IMR-90 (cell line): ENCODE measurements at regions not wholly inside any gene's neighbourhood (a gene's known extent, or its start where the extent isn't known, plus 50 kb on each side); places are given as distances from the start of the nearest gene placed in this dataset.

Experiments used
- ATAC-seq: fragments of 200-7000 bp; cut with Tn5 transposase; 2 replicates; pipeline ENCODE4 v1.9.1; 2020; ENCODE audit warnings: low read depth, mild to moderate bottlenecking, moderate library complexity
- BruUV-seq: library from RNA; stranded (reverse); fragments of 400-500 nt; replicated peaks from 2 replicates; lab custom pipeline; 2021; lab: Mats Ljungman, UMichigan
- CTCF ChIA-PET: fragments of 300-600 bp; formaldehyde crosslinking; extraction: SDS; loops from one replicate; lab custom pipeline; 2021; ENCODE audit warnings: antibody characterized with exemption; lab: Yijun Ruan, JAX
- POLR2A ChIA-PET: fragments of 300-600 bp; sonication (Branson Sonifier 250); formaldehyde crosslinking; loops from one replicate; lab custom pipeline; 2022; ENCODE audit warnings: antibody characterized with exemption; ENCODE audit not compliant: unreplicated experiment; lab: Charles Lee
- DNase-seq: peaks from one replicate; pipeline ENCODE4 v3.0.0; 2013
- H2AFZ ChIP-seq: replicated peaks from 2 replicates; pipeline ENCODE3; 2013; ENCODE audit warnings: low read length, mild to moderate bottlenecking; ENCODE audit not compliant: poor library complexity
- H2AK5ac ChIP-seq: 2 replicates; pipeline ENCODE4 v1.6.1; 2013; ENCODE audit warnings: low read depth, low read length, inconsistent platforms
- H2AK9ac ChIP-seq: replicated peaks from 2 replicates; pipeline ENCODE3; 2013; ENCODE audit warnings: mild to moderate bottlenecking, low read depth, low read length, moderate library complexity; ENCODE audit not compliant: poor library complexity
- H2BK120ac ChIP-seq: 2 replicates; pipeline ENCODE4 v1.6.1; 2013; ENCODE audit warnings: low read depth, low read length, inconsistent platforms
- H2BK15ac ChIP-seq: 3 replicates; pipeline ENCODE4 v1.6.1; 2013; ENCODE audit warnings: low read depth, low read length, inconsistent platforms
- H2BK20ac ChIP-seq: 2 replicates; pipeline ENCODE4 v1.6.1; 2013; ENCODE audit warnings: low read depth, mild to moderate bottlenecking, inconsistent platforms, low read length, moderate library complexity
- H2BK5ac ChIP-seq: 2 replicates; pipeline ENCODE4 v1.6.1; 2013; ENCODE audit warnings: mild to moderate bottlenecking, low read depth, low read length, inconsistent platforms; ENCODE audit not compliant: poor library complexity, severe bottlenecking
- H3K14ac ChIP-seq: replicated peaks from 2 replicates; pipeline ENCODE4 v1.6.1; 2013; ENCODE audit warnings: low read depth, low read length, inconsistent platforms
- H3K18ac ChIP-seq: 2 replicates; pipeline ENCODE4 v1.6.1; 2013; ENCODE audit warnings: low read depth, low read length, control low read depth
- H3K23ac ChIP-seq: 2 replicates; pipeline ENCODE4 v1.6.1; 2013; ENCODE audit warnings: low read depth, low read length, inconsistent platforms
- H3K27ac ChIP-seq: 2 replicates; pipeline ENCODE4 v1.5.1; 2013; ENCODE audit warnings: mild to moderate bottlenecking, control low read depth, low read length; ENCODE audit not compliant: insufficient read depth
- H3K27me3 ChIP-seq: 2 replicates; pipeline ENCODE4 v1.6.1; 2013; ENCODE audit warnings: low read length; ENCODE audit not compliant: control insufficient read depth, insufficient read depth
- H3K36me3 ChIP-seq: 2 replicates; pipeline ENCODE4 v1.6.1; 2013; ENCODE audit warnings: low read length, mixed read lengths; ENCODE audit not compliant: control insufficient read depth, insufficient read depth
- H3K4ac ChIP-seq: 2 replicates; pipeline ENCODE4 v1.6.1; 2013; ENCODE audit warnings: low read depth, low read length, inconsistent platforms
- H3K4me1 ChIP-seq: 2 replicates; pipeline ENCODE4 v1.6.1; 2013; ENCODE audit warnings: low read length, mixed read lengths; ENCODE audit not compliant: control insufficient read depth, insufficient read depth
- H3K4me2 ChIP-seq: 2 replicates; pipeline ENCODE4 v1.6.1; 2013; ENCODE audit warnings: low read depth, mild to moderate bottlenecking, control low read depth, low read length, moderate library complexity
- H3K4me3 ChIP-seq: 2 replicates; pipeline ENCODE4 v1.5.1; 2013; ENCODE audit warnings: low read depth, mild to moderate bottlenecking, control low read depth, low read length, moderate library complexity; ENCODE audit not compliant: insufficient read depth
- H3K56ac ChIP-seq: 2 replicates; pipeline ENCODE4 v1.6.1; 2013; ENCODE audit warnings: low read length, inconsistent platforms; ENCODE audit not compliant: insufficient read depth; ENCODE audit errors: extremely low read depth
- H3K79me1 ChIP-seq, 2 experiments: 2 replicates each; pipeline ENCODE4 v1.6.1; 2013; ENCODE audit warnings: low read length in 2 of 2, inconsistent platforms in 1 of 2, low read depth in 1 of 2
- H3K9ac ChIP-seq: 2 replicates; pipeline ENCODE4 v1.6.1; 2013; ENCODE audit warnings: low read depth, low read length, control low read depth
- H3K9me1 ChIP-seq: 2 replicates; pipeline ENCODE4 v1.6.1; 2013; ENCODE audit warnings: low read length, inconsistent platforms; ENCODE audit not compliant: insufficient read depth
- H3K9me3 ChIP-seq: 2 replicates; pipeline ENCODE4 v1.6.1; 2013; ENCODE audit warnings: low read length; ENCODE audit not compliant: control insufficient read depth, insufficient read depth
- H4K20me1 ChIP-seq: 2 replicates; pipeline ENCODE4 v1.6.1; 2013; ENCODE audit warnings: low read length, inconsistent platforms; ENCODE audit not compliant: insufficient read depth
- H4K5ac ChIP-seq: 2 replicates; pipeline ENCODE4 v1.6.1; 2013; ENCODE audit warnings: mild to moderate bottlenecking, low read depth, low read length, control low read depth
- H4K8ac ChIP-seq, 2 experiments: 2 replicates each; pipeline ENCODE4 v1.6.1; 2013; ENCODE audit warnings: low read depth in 2 of 2, low read length in 2 of 2, control low read depth in 1 of 2, inconsistent platforms in 1 of 2
- H4K91ac ChIP-seq: 2 replicates; pipeline ENCODE4 v1.6.1; 2013; ENCODE audit warnings: low read depth, low read length, inconsistent platforms; ENCODE audit not compliant: insufficient read depth
- BHLHE40 ChIP-seq: fragments of 150-350 bp; IDR thresholded peaks from 2 replicates; pipeline ENCODE4 v1.6.1; 2016; ENCODE audit warnings: mild to moderate bottlenecking, low read depth, low read length
- CEBPB ChIP-seq: IDR thresholded peaks from 2 replicates; pipeline ENCODE4 v1.6.1; 2012; ENCODE audit warnings: low read depth, low read length, improper control_type of control experiment
- CHD1 ChIP-seq: IDR thresholded peaks from 2 replicates; pipeline ENCODE4 v1.6.1; 2012; ENCODE audit warnings: low read depth, low read length, improper control_type of control experiment
- MXI1 ChIP-seq: IDR thresholded peaks from 2 replicates; pipeline ENCODE4 v1.6.1; 2012; ENCODE audit warnings: low read depth, mild to moderate bottlenecking, low read length, moderate library complexity, borderline replicate concordance
- POLR2A ChIP-seq: IDR thresholded peaks from 2 replicates; pipeline ENCODE4 v1.6.1; 2012; ENCODE audit warnings: mild to moderate bottlenecking, low read depth, low read length
- RCOR1 ChIP-seq: IDR thresholded peaks from 2 replicates; pipeline ENCODE4 v1.6.1; 2012; ENCODE audit warnings: mild to moderate bottlenecking, low read length, improper control_type of control experiment; ENCODE audit not compliant: insufficient replicate concordance
- RFX5 ChIP-seq: IDR thresholded peaks from 2 replicates; pipeline ENCODE4 v1.8.0; 2012; ENCODE audit warnings: low read depth, mild to moderate bottlenecking, low read length, moderate library complexity
- SMC3 ChIP-seq: fragments of 150-350 bp; IDR thresholded peaks from 2 replicates; pipeline ENCODE4 v1.6.1; 2016; ENCODE audit warnings: low read depth, mild to moderate bottlenecking, antibody characterized with exemption, low read length, moderate library complexity
- WGBS, 2 experiments: methylation state at CpG; one replicate each; pipeline versions ENCODE4 v1.1.5 to v1.1.7; 2013; ENCODE audit warnings: missing lambda C conversion rate in 2 of 2; ENCODE audit not compliant: insufficient read length in 1 of 2; ENCODE audit errors: extremely low coverage in 2 of 2; 5-methylcytosine and 5-hydroxymethylcytosine counted together
- dilution Hi-C: fragments of 300-500 bp; cut with HindIII; formaldehyde crosslinking; loops from one replicate; pipeline ENCODE4 v1.14.3; 2018; ENCODE audit warnings: low sequenced_read_pairs; ENCODE audit not compliant: unreplicated experiment
- in situ Hi-C: fragments of 300-500 bp; cut with MboI; formaldehyde crosslinking; loops from 3 replicates; pipeline ENCODE4 v1.14.3; 2019; ENCODE audit warnings: low sequenced_read_pairs, inconsistent platforms, mixed read lengths
- intact Hi-C: fragments of 100-400 bp; cut with micrococcal nuclease; formaldehyde crosslinking; loops from 2 replicates; pipeline ENCODE4 v1.10.0; 2022
- TF ChIP-seq, protein P1 (sequence below): conservative IDR thresholded peaks from 2 replicates; pipeline ENCODE4 v1.5.1; 2012; ENCODE audit warnings: mild to moderate bottlenecking, low read depth, low read length, improper control_type of control experiment

DNA sequence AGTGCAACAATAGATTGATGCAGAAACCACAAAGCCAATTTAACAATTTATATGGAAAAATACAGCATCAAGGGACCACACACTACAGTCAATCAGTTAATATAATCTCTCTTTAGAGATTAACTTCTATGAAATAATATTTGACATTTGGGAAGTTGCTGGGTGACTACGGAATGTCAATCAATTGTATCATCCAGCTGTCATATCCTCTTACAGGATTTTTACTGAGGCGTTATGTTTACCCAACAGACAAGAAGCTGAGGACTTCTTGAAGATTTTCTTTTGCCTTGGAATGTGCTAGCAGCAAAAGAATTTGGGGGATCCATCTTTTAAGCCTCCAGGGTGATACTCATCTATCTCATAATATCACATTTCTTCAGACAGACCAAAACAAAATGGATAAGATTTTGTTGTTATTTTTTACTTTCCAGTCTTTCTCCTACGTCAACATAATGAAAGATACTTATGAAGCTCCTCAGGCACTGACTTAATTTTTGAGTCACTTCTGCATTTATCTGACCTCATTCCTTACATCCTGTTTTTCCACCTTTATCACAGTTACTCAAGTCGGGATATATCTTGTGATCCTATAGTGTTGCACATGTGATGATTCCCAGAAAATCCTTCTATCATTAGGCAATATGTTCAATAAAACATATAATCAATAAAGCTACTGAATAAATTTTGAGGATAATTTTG is 227.2 kb upstream of the SPHKAP start:
- CTCF ChIA-PET: interaction anchor here (0.5 kb wide), 1 partner anchor 406 kb away, joined by 3 read pairs; no protein-coding TSS in a partner anchor
- intact Hi-C loops: no loop called here
- BruUV-seq: no TSS peak
- POLR2A ChIA-PET: no interaction called here
- Histone ChIP-seq H3K18ac (no peak overlapping the region), H4K20me1 (no peaks in the 10 kb centered on the region), H2BK15ac (no peak overlapping the region), H2BK5ac (no peak overlapping the region), H3K4me1 (no peaks in the 10 kb centered on the region), H3K9me3 (no peaks in the 10 kb centered on the region; the same call in 1 of the 2 replicates), H3K27me3 (no peaks in the 10 kb centered on the region), H3K56ac (no peak overlapping the region), H3K79me1 (no peaks in the 10 kb centered on the region), H4K5ac (no peak overlapping the region), H3K9ac (no peak overlapping the region), H3K36me3 (no peaks in the 10 kb centered on the region), H3K4me3 (no peak overlapping the region), H3K14ac (no peak overlapping the region), H4K8ac (no peak overlapping the region), H3K9me1 (no peaks in the 10 kb centered on the region), H2BK20ac (no peak overlapping the region), H2AFZ (no peak overlapping the region), H2AK9ac (no peak overlapping the region), H3K23ac (no peak overlapping the region), H3K4ac (no peak overlapping the region), H2BK120ac (no peak overlapping the region), H3K4me2 (no peak overlapping the region), H4K91ac (no peak overlapping the region), H3K27ac (no peak overlapping the region), H2AK5ac (no peak overlapping the region)
- in situ Hi-C loops: no loop called here
- WGBS, 2 experiments: no CpG with 5 or more reads among the region's 4 CpGs
- TF ChIP-seq POLR2A: no peak
- TF ChIP-seq, protein P1, sequence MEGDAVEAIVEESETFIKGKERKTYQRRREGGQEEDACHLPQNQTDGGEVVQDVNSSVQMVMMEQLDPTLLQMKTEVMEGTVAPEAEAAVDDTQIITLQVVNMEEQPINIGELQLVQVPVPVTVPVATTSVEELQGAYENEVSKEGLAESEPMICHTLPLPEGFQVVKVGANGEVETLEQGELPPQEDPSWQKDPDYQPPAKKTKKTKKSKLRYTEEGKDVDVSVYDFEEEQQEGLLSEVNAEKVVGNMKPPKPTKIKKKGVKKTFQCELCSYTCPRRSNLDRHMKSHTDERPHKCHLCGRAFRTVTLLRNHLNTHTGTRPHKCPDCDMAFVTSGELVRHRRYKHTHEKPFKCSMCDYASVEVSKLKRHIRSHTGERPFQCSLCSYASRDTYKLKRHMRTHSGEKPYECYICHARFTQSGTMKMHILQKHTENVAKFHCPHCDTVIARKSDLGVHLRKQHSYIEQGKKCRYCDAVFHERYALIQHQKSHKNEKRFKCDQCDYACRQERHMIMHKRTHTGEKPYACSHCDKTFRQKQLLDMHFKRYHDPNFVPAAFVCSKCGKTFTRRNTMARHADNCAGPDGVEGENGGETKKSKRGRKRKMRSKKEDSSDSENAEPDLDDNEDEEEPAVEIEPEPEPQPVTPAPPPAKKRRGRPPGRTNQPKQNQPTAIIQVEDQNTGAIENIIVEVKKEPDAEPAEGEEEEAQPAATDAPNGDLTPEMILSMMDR: no peak
- TF ChIP-seq CHD1: no peak
- no peak for TF ChIP-seq RCOR1
- TF ChIP-seq RFX5: no peak
- TF ChIP-seq BHLHE40: no peak
- no peak for TF ChIP-seq CEBPB
- TF ChIP-seq MXI1: no peak
- no peak for TF ChIP-seq SMC3
- DNase-seq (no peak), ATAC-seq (no peak)
- dilution Hi-C loops: no loop called here
